ENCODE measurements at regions not wholly inside any gene's neighbourhood (a gene's known extent, or its start where the extent isn't known, plus 50 kb on each side); places are given as distances from the start of the nearest gene placed in this dataset.

DNA sequence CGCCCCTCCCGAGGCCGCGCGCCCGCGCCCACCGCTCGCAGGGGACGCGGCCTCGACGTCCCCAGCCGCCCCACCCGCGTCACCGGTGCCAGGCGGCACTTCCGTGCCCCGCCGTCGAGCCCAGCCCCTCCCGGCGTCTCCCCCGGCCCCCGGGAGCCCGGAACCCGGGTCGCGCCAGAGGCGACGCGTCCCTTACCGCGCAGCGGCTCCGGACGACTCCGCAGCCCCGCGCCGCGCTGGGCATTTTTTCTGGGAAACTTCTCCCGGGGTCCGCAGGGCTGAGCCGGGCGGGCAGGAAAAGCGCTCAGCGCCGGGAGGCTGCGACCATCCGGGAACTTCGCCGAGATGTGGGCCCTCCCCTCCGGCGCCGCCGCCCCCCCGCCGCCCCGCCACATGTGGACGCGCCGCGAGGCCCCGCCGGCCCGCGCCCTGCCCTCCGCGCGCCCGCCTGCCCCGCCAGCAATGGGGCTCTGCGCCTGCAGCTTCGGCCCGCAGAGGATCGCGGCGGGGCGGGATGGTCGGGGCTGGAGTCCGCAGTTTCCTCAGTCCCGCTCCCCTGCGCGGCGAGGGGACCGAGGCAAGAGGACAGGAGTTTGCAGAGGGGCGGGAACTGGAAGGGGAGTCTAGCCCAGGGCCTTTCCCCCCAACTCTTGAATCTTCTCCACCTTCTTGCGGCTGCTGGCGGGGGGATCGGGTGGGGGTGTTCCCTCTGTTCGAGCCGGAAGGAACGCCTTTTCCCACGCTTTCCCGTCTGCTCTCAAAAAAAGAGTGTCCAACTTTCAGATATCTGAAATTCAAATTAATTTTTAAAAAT, 81.5 kb downstream of the CHRNA1 start:
- DNase-seq (ENCODE audit: extremely low spot score in 2 of 2) = no peak
- intact Hi-C loops (cut with DNase I) = loop anchor here (2.0 kb wide), 1 partner anchor 196 kb away; the partner anchor contains the start of gene GPR155
- H3K9me3 ChIP-seq = no peaks in the 10 kb centered on the region
- H3K4me3 ChIP-seq = peak overlapping the region; percentile 84 to 92
- peak overlapping the region; percentile 94 for H3K27ac ChIP-seq
- TF ChIP-seq POLR2AphosphoS5 (IDR thresholded peaks at IDR 0.05; ENCODE audit: insufficient read depth in 1 of 2, low read depth in 1 of 2) (no peak), POLR2A (IDR thresholded peaks at IDR 0.05) (peak in 1 of 2 donors; percentile 1)
- no peaks in the 10 kb centered on the region for H3K36me3 ChIP-seq
- no peaks in the 10 kb centered on the region for H3K27me3 ChIP-seq
- peaks cover 47% of the 10 kb centered on the region for H3K4me1 ChIP-seq

DNA sequence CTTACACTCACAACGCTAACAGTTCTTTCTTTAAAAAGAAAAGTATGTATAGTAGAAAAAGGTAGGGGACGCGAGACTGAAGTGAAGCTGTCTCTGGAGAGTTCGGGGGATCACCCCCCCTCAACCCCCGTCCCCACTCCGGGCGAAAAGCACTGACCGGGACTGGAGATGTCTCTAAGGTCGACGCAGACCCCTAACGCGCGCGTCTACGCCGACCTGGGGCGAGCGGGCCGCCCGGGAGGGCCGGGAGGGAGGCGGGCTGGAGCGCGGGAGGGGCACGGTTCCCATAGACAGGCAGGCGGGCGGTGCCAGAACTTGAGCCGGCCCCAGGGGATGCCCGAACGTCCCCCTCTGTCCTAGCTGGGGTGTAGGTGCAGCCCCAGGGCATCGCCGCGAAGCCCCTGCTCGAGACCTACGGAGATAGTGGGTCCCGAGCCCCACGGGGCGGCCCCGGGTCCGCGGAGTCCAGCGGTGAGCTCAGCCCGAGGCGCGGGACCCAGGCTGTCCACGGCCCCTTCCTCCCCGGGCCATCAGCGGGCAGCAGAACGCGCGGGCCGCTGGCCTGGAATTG, 82.2 kb downstream of the CHRNA1 start:
- Histone ChIP-seq H3K9me3 (no peaks in the 10 kb centered on the region), H3K4me3 (peak overlapping the region; percentile 84 to 92), H3K27me3 (no peaks in the 10 kb centered on the region), H3K36me3 (no peaks in the 10 kb centered on the region), H3K27ac (peak overlapping the region; percentile 94), H3K4me1 (peaks cover 47% of the 10 kb centered on the region)
- DNase-seq (ENCODE audit: extremely low spot score in 2 of 2) = no peak
- intact Hi-C loops (cut with DNase I) = loop anchor here (2.0 kb wide), 1 partner anchor 195 kb away; the partner anchor contains the start of gene GPR155
- TF ChIP-seq POLR2A (IDR thresholded peaks at IDR 0.05) (no peak), POLR2AphosphoS5 (IDR thresholded peaks at IDR 0.05; ENCODE audit: insufficient read depth in 1 of 2, low read depth in 1 of 2) (peak in 1 of 2 donors; percentile 56)
- TF ChIP-seq, protein P1, sequence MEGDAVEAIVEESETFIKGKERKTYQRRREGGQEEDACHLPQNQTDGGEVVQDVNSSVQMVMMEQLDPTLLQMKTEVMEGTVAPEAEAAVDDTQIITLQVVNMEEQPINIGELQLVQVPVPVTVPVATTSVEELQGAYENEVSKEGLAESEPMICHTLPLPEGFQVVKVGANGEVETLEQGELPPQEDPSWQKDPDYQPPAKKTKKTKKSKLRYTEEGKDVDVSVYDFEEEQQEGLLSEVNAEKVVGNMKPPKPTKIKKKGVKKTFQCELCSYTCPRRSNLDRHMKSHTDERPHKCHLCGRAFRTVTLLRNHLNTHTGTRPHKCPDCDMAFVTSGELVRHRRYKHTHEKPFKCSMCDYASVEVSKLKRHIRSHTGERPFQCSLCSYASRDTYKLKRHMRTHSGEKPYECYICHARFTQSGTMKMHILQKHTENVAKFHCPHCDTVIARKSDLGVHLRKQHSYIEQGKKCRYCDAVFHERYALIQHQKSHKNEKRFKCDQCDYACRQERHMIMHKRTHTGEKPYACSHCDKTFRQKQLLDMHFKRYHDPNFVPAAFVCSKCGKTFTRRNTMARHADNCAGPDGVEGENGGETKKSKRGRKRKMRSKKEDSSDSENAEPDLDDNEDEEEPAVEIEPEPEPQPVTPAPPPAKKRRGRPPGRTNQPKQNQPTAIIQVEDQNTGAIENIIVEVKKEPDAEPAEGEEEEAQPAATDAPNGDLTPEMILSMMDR (IDR thresholded peaks at IDR 0.05) = no peak

DNA sequence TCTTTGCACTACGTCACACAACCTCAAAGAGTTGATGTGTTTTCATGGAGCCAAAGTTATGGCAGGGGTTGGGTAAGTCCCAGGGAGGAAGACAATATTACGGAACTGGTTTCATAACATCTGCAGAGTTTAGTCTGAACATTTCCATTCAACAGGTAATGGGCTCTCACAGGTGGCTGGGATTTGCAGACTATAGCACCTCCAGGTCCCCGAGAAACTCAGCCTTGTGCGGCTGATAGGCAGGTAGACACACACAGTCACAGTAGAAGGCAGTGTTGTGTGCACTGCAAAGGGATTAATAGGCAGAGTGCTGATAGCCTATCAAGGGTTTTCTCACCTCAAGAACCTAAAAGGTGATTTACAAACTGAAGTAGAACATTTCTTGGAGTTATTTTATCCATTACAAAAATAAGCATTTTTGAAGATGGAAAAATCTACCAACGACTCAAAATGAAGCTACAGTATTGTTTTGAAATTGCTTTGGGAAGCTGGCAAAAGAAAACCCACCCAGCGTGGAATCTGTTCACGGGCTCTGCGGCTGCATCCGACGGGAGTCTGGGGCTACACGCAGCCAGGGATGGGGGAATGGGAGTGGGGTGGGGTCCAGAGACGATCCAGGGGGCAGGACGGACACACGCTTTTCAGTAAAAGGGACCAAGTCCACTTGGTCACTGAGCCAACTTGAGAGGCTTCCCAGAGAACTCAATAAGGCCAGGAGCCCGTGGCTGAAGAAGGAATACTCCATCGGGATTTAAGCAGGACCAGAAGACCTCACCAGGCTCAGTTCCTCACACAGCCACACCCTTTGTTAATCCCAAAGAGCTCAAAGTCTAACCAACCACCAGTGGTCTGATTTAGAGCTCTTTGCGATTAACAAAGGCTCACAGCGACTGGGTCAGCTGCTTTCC, 82.9 kb downstream of the CHRNA1 start:
- peak overlapping the region; percentile 94 for H3K27ac ChIP-seq
- DNase-seq (ENCODE audit: extremely low spot score in 2 of 2) = peak in 1 of 2 donors; percentile 82
- TF ChIP-seq POLR2A (IDR thresholded peaks at IDR 0.05) (no peak), POLR2AphosphoS5 (IDR thresholded peaks at IDR 0.05; ENCODE audit: insufficient read depth in 1 of 2, low read depth in 1 of 2) (no peak)
- intact Hi-C loops (cut with DNase I) = loop anchor here (2.0 kb wide), 1 partner anchor 195 kb away; the partner anchor contains the start of gene GPR155
- no peaks in the 10 kb centered on the region for H3K27me3 ChIP-seq
- peaks cover 47% of the 10 kb centered on the region for H3K4me1 ChIP-seq
- H3K9me3 ChIP-seq = no peaks in the 10 kb centered on the region
- H3K4me3 ChIP-seq = peak overlapping the region; percentile 84 to 92
- H3K36me3 ChIP-seq = no peaks in the 10 kb centered on the region

DNA sequence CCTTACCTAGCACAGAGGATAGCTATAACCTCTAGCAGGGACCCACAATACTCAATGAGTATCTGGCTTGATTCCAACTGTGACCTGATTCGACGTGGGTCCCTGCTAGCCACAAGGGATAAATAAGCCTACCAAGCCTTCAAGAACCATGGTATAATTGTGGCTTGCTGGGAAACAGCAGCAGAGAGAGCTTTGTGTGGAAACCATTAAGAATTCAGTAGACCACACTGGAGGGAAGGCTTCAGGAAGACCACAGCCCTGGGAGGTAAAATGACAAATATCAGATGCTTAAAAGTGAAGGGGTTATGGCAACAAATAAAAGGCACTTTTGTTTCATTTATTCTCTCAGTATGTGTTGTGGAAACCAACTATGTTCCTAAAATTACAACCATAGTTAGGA, 82.6 kb upstream of the WIPF1 start:
- DNase-seq (ENCODE audit: extremely low spot score in 2 of 2) = no peak

DNA sequence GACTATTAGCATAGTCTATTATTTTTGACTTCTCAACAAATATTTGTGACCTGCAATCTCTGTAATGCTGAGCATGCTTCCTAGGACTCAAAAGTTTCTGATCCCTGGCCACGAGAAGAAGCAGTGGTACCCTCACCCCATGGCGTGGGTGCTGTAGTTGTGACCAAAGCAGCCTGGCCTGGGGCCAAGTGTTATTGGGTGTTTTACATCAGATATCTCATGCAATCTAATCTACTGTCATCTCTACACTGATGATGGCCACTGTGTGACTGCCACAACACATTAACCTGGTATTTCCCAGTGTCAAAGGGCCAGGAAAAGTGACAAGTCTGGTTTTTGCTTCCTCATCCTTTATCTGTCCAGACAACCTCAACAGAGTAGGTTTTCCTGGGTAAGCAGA, 80.8 kb upstream of the WIPF1 start:
- intact Hi-C loops (cut with DNase I) = no loop called here
- peak in 1 of 2 donors; percentile 56 for DNase-seq (ENCODE audit: extremely low spot score in 2 of 2)
- no peak overlapping the region for H3K4me3 ChIP-seq
- no peaks in the 10 kb centered on the region for H3K27me3 ChIP-seq
- H3K36me3 ChIP-seq = no peaks in the 10 kb centered on the region
- H3K27ac ChIP-seq = no peak overlapping the region
- no peaks in the 10 kb centered on the region for H3K9me3 ChIP-seq
- no peak for TF ChIP-seq POLR2A (IDR thresholded peaks at IDR 0.05)
- TF ChIP-seq, protein P1 (IDR thresholded peaks at IDR 0.05) = no peak
- no peak for TF ChIP-seq POLR2AphosphoS5 (IDR thresholded peaks at IDR 0.05; ENCODE audit: insufficient read depth in 1 of 2, low read depth in 1 of 2)
- peaks cover 44% of the 10 kb centered on the region for H3K4me1 ChIP-seq

More for the DNA sequence above, 82.6 kb upstream of the WIPF1 start:
- Histone ChIP-seq H3K4me3 (no peak overlapping the region), H3K36me3 (no peaks in the 10 kb centered on the region), H3K4me1 (peaks cover 47% of the 10 kb centered on the region), H3K9me3 (no peaks in the 10 kb centered on the region), H3K27me3 (no peaks in the 10 kb centered on the region), H3K27ac (no peak overlapping the region)
- TF ChIP-seq, protein P1 (IDR thresholded peaks at IDR 0.05) = no peak
- TF ChIP-seq POLR2A (IDR thresholded peaks at IDR 0.05) = no peak
- TF ChIP-seq POLR2AphosphoS5 (IDR thresholded peaks at IDR 0.05; ENCODE audit: insufficient read depth in 1 of 2, low read depth in 1 of 2) = no peak
- intact Hi-C loops (cut with DNase I) = no loop called here
